Activated naive CD4-positive, alpha-beta T cell treated with anti-CD3 and anti-CD28 coated beads for 36 hours (primary cell): ENCODE measurements at regions not wholly inside any gene's neighbourhood (a gene's known extent, or its start where the extent isn't known, plus 50 kb on each side); places are given as distances from the start of the nearest gene placed in this dataset.
"Not testable (repeated sequence)": the region's sequence is repeated elsewhere in the genome, so short reads cannot be mapped to it uniquely, and the experiment has no call there.

ENCODE experiments used
- CTCF ChIA-PET: fragments of 350-600 bp; sonication (Branson Sonifier 250); formaldehyde crosslinking; loops from one replicate; lab custom pipeline; 2021; ENCODE audit warnings: antibody characterized with exemption; lab: Charles Lee
- DNase-seq: peaks from one replicate; pipeline ENCODE4 v3.0.0-alpha.2; 2020
- H3K27ac Mint-ChIP-seq: one replicate; pipeline ENCODE4 v1.8.0; 2021; ENCODE audit warnings: mild to moderate bottlenecking, mixed read lengths
- H3K27me3 Mint-ChIP-seq: one replicate; pipeline ENCODE4 v1.8.0; 2021; ENCODE audit warnings: low read depth, mixed read lengths
- H3K36me3 Mint-ChIP-seq: one replicate; pipeline ENCODE4 v1.8.0; 2021; ENCODE audit warnings: low read depth, mixed read lengths
- H3K4me1 Mint-ChIP-seq: one replicate; pipeline ENCODE4 v1.8.0; 2021; ENCODE audit warnings: low read depth, mixed read lengths
- H3K4me3 Mint-ChIP-seq: one replicate; pipeline ENCODE4 v1.8.0; 2021; ENCODE audit warnings: mild to moderate bottlenecking, moderate library complexity, mixed read lengths
- H3K9me3 Mint-ChIP-seq: one replicate; pipeline ENCODE4 v1.8.0; 2021; ENCODE audit warnings: mixed read lengths
- intact Hi-C: fragments of 100-400 bp; cut with micrococcal nuclease; formaldehyde crosslinking; loops from one replicate; pipeline ENCODE4 v1.15.1; 2023

GRCh38 chr10:100655760-100656421, 89.5 kb upstream of the PAX2 start:
- peak overlapping the region; percentile 66 for H3K4me3 Mint-ChIP-seq
- peaks cover 68% of the 10 kb centered on the region for H3K27me3 Mint-ChIP-seq
- DNase-seq: peak; percentile 38
- H3K36me3 Mint-ChIP-seq: no peaks in the 10 kb centered on the region
- H3K4me1 Mint-ChIP-seq: peaks cover 24% of the 10 kb centered on the region
- H3K9me3 Mint-ChIP-seq: no peaks in the 10 kb centered on the region
- H3K27ac Mint-ChIP-seq: no peak overlapping the region
- intact Hi-C loops: loop anchor here (1.0 to 10.0 kb wide), 3 partner anchors 86 to 569 kb away; partner anchors contain the start of gene LBX1
- CTCF ChIA-PET: no interaction called here

- peaks cover 71% of the 10 kb centered on the region for H3K27me3 Mint-ChIP-seq
- no peaks in the 10 kb centered on the region for H3K9me3 Mint-ChIP-seq
- H3K4me3 Mint-ChIP-seq: no peak overlapping the region
- H3K4me1 Mint-ChIP-seq: peaks cover 24% of the 10 kb centered on the region
- no peak overlapping the region for H3K27ac Mint-ChIP-seq
- intact Hi-C loops: loop anchor here (5.0 to 10.0 kb wide), 2 partner anchors 86 to 568 kb away; partner anchors contain the start of gene LBX1
- no peaks in the 10 kb centered on the region for H3K36me3 Mint-ChIP-seq
- CTCF ChIA-PET: no interaction called here
- DNase-seq: peak; percentile 31
Observed at GRCh38 chr10:100656454-100656853, 88.9 kb upstream of the PAX2 start.

- no peak overlapping the region for H3K27ac Mint-ChIP-seq
- CTCF ChIA-PET: no interaction called here
- DNase-seq: no peak
- peaks cover 68% of the 10 kb centered on the region for H3K27me3 Mint-ChIP-seq
- no peaks in the 10 kb centered on the region for H3K9me3 Mint-ChIP-seq
- intact Hi-C loops: loop anchor here (5.0 to 10.0 kb wide), 2 partner anchors 84 to 567 kb away; partner anchors contain the start of gene LBX1
- peaks cover 24% of the 10 kb centered on the region for H3K4me1 Mint-ChIP-seq
- H3K36me3 Mint-ChIP-seq: no peaks in the 10 kb centered on the region
- no peak overlapping the region for H3K4me3 Mint-ChIP-seq
Observed at GRCh38 chr10:100658269-100658668, 87.1 kb upstream of the PAX2 start.

- no peak for DNase-seq
- intact Hi-C loops: loop anchor here (5.0 to 10.0 kb wide), 2 partner anchors 83 to 565 kb away; partner anchors contain the start of gene LBX1
- H3K27ac Mint-ChIP-seq: no peak overlapping the region
- H3K9me3 Mint-ChIP-seq: no peaks in the 10 kb centered on the region
- CTCF ChIA-PET: interaction anchor here (1.4 kb wide), 1 partner anchor 85 kb away, joined by 3 read pairs; no protein-coding TSS in a partner anchor
- H3K4me1 Mint-ChIP-seq: peaks cover 16% of the 10 kb centered on the region
- H3K27me3 Mint-ChIP-seq: peaks cover 67% of the 10 kb centered on the region
- H3K36me3 Mint-ChIP-seq: no peaks in the 10 kb centered on the region
- H3K4me3 Mint-ChIP-seq: no peak overlapping the region
Observed at GRCh38 chr10:100659361-100660098, 85.9 kb upstream of the PAX2 start.

- Mint-ChIP-seq H3K27me3 (peaks cover 62% of the 10 kb centered on the region), H3K9me3 (no peaks in the 10 kb centered on the region), H3K27ac (no peak overlapping the region), H3K36me3 (no peaks in the 10 kb centered on the region), H3K4me1 (peaks cover 10% of the 10 kb centered on the region), H3K4me3 (no peak overlapping the region)
- no peak for DNase-seq
- intact Hi-C loops: no loop called here
- CTCF ChIA-PET: interaction anchor here (1.4 kb wide), 1 partner anchor 84 kb away, joined by 3 read pairs; no protein-coding TSS in a partner anchor
Observed at GRCh38 chr10:100660365-100660764, 85.0 kb upstream of the PAX2 start.

- Mint-ChIP-seq H3K36me3 (no peaks in the 10 kb centered on the region), H3K9me3 (no peaks in the 10 kb centered on the region), H3K27ac (no peak overlapping the region), H3K27me3 (peaks cover 57% of the 10 kb centered on the region), H3K4me1 (peaks cover 4% of the 10 kb centered on the region), H3K4me3 (no peak overlapping the region)
- no peak for DNase-seq
- intact Hi-C loops: no loop called here
- CTCF ChIA-PET: interaction anchor here (1.4 kb wide), 1 partner anchor 83 kb away, joined by 3 read pairs; no protein-coding TSS in a partner anchor
Observed at GRCh38 chr10:100660945-100661344, 84.4 kb upstream of the PAX2 start.

- Mint-ChIP-seq H3K27me3 (peaks cover 55% of the 10 kb centered on the region), H3K36me3 (no peaks in the 10 kb centered on the region), H3K4me1 (peaks cover 4% of the 10 kb centered on the region), H3K4me3 (no peak overlapping the region), H3K9me3 (no peaks in the 10 kb centered on the region), H3K27ac (no peak overlapping the region)
- no peak for DNase-seq
- intact Hi-C loops: no loop called here
- CTCF ChIA-PET: no interaction called here
Observed at GRCh38 chr10:100661520-100661919, 83.9 kb upstream of the PAX2 start.

GRCh38 chr10:100662067-100662466, 83.3 kb upstream of the PAX2 start:
- H3K27ac Mint-ChIP-seq: no peak overlapping the region
- no peaks in the 10 kb centered on the region for H3K9me3 Mint-ChIP-seq
- DNase-seq: no peak
- H3K4me3 Mint-ChIP-seq: no peak overlapping the region
- H3K27me3 Mint-ChIP-seq: peaks cover 53% of the 10 kb centered on the region
- intact Hi-C loops: no loop called here
- H3K4me1 Mint-ChIP-seq: peaks cover 4% of the 10 kb centered on the region
- H3K36me3 Mint-ChIP-seq: no peaks in the 10 kb centered on the region
- CTCF ChIA-PET: no interaction called here

- intact Hi-C loops: no loop called here
- Mint-ChIP-seq H3K27me3 (peaks cover 51% of the 10 kb centered on the region), H3K4me1 (no peaks in the 10 kb centered on the region), H3K36me3 (no peaks in the 10 kb centered on the region), H3K4me3 (no peak overlapping the region), H3K9me3 (no peaks in the 10 kb centered on the region), H3K27ac (no peak overlapping the region)
- DNase-seq: no peak
- CTCF ChIA-PET: interaction anchor here (1.6 kb wide), 1 partner anchor 79 kb away, joined by 4 read pairs; no protein-coding TSS in a partner anchor
Observed at GRCh38 chr10:100664316-100665149, 80.8 kb upstream of the PAX2 start.

GRCh38 chr10:100666634-100667033, 78.7 kb upstream of the PAX2 start:
- CTCF ChIA-PET, intact Hi-C loops, DNase-seq, H3K9me3 Mint-ChIP-seq, H3K4me1 Mint-ChIP-seq, H3K27ac Mint-ChIP-seq, H3K4me3 Mint-ChIP-seq, H3K36me3 Mint-ChIP-seq: not testable (repeated sequence)
- H3K27me3 Mint-ChIP-seq: peaks cover 48% of the 10 kb centered on the region

GRCh38 chr10:100669616-100670015, 75.8 kb upstream of the PAX2 start:
- intact Hi-C loops: loop anchor here (2.0 to 5.0 kb wide), 2 partner anchors 158 to 203 kb away; no protein-coding TSS in a partner anchor

More at GRCh38 chr10:100669616-100670015, 75.8 kb upstream of the PAX2 start:
- H3K4me1 Mint-ChIP-seq: peaks cover 6% of the 10 kb centered on the region
- H3K9me3 Mint-ChIP-seq: no peaks in the 10 kb centered on the region
- H3K4me3 Mint-ChIP-seq: no peak overlapping the region
- CTCF ChIA-PET: interaction anchor here (4.9 kb wide), 1 partner anchor 74 kb away, joined by 29 read pairs; no protein-coding TSS in a partner anchor
- peaks cover 56% of the 10 kb centered on the region for H3K27me3 Mint-ChIP-seq
- no peak for DNase-seq
- H3K27ac Mint-ChIP-seq: no peak overlapping the region
- no peaks in the 10 kb centered on the region for H3K36me3 Mint-ChIP-seq
